ENCODE measurements at regions not wholly inside any gene's neighbourhood (a gene's known extent, or its start where the extent isn't known, plus 50 kb on each side); places are given as distances from the start of the nearest gene placed in this dataset.

DNA sequence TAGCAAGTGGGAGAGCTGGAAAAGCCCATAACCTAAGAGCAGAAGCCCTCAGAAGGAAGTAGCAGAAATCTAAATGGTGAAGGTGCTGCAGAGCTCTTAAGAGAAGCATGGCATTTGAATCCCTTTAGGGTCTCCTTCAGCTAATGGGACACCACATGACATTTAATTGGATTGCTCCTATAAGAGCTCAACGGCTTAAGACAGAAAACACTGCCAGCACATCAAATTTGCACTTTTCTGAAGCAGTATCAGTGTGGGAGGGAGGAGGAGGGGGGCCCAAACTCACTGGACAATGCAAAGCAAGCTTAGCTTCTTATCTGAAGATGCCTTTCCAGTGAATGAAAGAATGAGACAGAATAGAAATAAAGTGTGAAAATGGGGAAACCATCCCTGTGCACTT lies 287.9 kb upstream of the MTNR1B start:
- DNase-seq (ENCODE audit: extremely low spot score, insufficient read length, low read depth) (no peak), FAIRE-seq (no peak)

DNA sequence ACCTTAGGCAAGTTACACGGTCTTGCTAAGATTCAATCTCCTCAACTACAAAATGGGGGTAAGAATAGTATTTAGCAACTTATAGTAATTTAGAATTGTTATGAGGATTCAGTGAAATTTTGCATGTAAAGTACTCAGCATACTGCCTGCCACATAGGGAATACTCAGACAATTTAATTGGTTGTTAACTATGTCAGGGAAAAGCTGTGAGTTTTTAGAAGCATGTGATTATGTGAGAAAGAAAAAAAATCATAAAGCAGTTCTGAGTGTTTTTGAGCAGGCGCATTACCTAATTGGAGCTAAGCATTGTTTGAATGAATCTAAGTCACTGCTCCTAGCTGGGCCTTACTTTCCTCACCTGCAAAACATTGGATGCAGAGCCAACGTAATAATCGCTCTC lies 287.3 kb upstream of the MTNR1B start:
- FAIRE-seq, result no peak

DNA sequence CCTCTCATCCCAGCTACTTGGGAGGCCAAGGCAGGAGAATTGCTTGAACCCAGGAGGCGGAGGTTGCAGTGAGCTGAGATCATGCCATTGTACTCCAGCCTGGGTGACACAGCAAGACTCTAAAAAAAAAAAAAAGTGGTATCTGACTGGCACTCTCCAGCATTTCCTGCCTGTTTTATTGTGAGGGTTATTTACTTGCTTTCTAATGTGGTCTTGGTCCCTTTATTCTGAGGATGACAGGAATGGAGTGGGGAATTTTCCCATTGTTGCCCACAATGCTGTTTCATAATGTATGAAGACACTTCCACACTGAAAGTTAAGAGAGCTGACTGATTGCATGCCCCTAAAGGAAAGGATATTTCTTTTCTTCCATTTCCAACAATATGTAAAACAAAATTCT lies 286.5 kb upstream of the MTNR1B start:
- no peak for FAIRE-seq
- DNase-seq (ENCODE audit: extremely low spot score, insufficient read length, low read depth), result no peak

More for the DNA sequence above, 287.3 kb upstream of the MTNR1B start:
- no peak for DNase-seq (ENCODE audit: extremely low spot score, insufficient read length, low read depth)

DNA sequence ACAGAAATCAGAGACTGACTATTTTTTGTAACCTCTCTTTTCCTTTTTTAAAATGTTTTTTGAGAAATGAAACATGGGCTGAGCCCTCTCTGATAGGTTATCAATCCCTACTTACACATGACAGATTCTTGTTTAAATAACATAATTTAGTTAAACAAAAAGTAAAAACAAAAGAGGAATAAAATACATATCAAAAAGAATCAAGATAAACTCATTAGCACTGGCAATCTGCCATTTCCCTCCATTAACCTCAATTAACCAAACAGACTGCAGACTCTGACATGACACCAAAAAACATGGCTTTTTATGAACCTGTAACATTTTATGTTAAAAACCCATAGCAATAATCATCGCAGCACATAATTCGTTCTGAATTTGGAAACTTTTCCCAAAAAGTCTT lies 284.4 kb upstream of the MTNR1B start:
- DNase-seq (ENCODE audit: extremely low spot score, insufficient read length, low read depth) (no peak), FAIRE-seq (no peak)

DNA sequence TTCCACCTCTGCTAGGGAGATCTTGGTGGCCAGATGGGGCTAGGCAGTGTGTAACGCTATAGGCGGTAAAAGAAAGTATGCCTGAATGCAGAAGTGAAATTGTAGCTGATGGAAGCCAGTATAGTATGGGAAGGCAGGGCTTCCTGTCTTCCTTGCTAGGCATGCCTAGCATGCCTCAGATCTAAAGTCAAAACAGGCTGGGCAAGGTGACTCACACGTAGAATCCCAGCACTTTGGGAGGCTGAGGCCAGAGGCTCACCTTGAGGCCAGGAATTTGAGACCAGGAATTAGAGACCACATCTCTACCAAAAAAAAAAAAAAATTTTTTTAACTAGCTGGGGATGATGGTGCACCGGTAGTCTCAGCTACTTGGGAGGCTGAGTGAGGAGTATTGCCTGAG lies 281.7 kb upstream of the MTNR1B start:
- DNase-seq (ENCODE audit: extremely low spot score, insufficient read length, low read depth) (no peak), FAIRE-seq (no peak)

DNA sequence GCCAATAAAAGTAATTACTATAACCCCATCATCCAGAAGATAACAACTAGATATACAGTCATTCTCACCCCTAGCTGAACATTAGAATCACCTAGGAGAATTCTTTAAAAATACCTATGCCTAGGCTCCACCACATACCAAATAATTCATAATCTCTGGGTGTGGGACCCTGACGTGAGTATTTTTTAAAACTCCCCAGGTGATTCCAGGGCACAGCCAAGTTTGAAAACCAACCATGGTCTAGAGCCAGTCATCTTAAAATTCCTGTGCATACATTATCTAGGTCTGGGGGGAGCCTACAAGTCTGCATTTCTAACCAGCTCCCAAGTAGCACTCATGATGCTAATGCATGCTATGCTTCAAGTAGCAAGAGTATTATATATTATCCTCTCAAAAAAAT lies 281.0 kb upstream of the MTNR1B start:
- no peak for FAIRE-seq
- DNase-seq (ENCODE audit: extremely low spot score, insufficient read length, low read depth), result no peak

DNA sequence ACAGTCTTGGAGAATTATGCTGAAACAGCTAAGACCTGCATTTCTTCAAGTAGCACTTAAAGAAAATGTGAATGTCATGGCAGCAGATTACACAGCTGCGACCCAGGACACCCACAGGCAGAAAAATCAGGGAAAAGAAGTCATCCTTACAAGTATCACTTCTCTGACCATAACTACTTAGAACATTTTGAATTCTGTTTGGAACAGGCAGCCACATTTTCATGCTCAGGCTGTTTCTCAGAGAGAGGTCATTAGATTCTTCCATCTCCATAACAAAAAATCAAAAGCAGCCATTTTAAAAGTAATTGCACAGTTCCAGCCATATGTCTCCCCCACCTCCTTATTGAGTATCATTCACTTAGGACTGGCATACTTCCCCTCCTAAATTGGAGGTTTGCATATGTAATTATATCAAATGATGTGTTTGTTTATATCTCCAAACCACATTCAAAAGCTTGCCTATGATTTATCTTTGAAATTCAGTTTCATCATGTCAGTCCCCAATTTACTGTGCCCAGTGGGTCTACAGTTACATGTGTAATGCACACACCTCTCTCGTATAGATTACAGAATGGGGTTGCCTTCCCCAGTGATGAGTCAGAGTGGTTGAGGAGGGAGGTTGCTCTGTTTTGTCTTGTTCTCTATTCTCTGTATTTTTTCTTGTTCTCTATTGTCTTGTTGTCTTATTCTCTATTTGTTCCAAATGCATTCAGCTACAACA lies 276.5 kb upstream of the MTNR1B start:
- FAIRE-seq (no peak), DNase-seq (ENCODE audit: extremely low spot score, insufficient read length, low read depth) (no peak)

DNA sequence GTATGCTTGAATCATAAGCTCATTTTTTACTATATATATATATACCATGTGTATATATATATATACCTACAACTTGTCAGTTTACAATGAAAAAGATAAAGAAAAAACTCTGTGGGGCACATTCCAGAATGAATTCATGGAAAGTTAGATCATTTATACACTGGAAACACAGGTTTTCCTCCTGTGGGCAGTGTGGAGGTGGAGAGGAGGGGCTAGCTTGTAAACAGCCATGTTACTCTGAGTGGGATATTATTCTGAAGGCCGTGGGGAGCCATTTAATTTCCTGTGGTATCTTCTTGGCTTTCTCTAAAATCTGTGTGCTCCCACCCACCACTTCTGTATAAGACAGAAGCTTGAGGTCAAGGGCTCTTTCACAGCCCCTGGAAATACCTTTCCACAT lies 273.4 kb upstream of the MTNR1B start:
- no peak for DNase-seq (ENCODE audit: extremely low spot score, insufficient read length, low read depth)

DNA sequence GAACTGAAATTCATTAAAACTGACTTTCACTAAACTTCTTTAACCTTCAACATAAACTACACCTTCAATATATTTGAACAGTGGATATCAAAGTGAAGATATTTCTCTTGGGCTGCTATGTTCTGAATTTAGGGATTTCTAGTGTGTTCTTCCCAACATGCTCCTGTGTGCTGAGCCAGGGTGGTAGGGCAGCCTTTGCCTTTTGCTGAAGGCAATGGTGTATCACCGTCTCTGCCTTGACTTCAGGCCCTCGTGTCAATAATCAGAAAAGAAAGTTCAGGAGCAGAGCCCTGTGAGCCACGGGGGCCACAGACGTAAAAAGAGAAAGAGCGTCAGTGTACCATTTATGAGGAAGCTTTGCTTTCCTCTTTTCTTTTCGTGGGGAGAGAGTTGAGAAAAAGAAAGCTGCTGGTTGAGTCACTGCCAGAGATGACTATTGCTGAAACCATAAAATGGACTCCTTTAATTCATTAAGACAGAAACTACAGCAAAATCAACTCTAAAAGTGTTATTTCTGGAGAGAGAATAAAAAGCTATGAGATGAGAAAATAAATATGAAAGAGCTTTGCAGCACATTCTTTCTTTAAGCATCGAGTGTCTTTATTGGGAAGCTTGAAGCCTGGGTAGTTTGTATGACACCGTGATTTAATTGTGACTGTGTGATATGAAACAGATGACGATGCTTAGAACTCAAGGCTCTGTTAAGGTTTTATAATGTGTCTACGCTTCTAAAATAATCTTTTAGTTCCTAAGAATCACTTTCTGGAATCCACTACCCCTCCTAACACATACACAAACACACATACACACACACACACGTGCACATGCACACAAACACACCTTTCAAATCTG lies 271.8 kb upstream of the MTNR1B start:
- no peak for FAIRE-seq
- no peak for DNase-seq (ENCODE audit: extremely low spot score, insufficient read length, low read depth)

More for the DNA sequence above, 273.4 kb upstream of the MTNR1B start:
- FAIRE-seq, result no peak

DNA sequence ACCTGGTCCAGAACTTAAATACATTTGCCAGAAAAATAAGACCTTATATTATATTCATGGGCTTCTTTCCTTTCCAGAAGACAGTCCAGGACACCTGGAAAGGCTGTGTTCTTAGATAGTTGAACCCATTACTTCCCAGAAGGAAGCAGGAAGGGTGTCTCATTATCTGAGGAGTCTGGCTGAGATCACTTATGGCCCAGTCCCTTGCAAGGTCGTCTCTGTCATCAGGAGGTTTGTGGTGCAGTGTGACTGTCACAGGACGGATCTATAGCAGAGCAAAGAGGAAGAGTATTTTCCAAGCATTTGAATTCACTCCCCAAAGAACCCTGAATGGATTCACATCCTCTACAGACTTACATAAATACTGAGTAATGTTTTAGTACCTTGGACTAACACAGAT lies 270.7 kb upstream of the MTNR1B start:
- no peak for DNase-seq (ENCODE audit: extremely low spot score, insufficient read length, low read depth)
- FAIRE-seq, result no peak

DNA sequence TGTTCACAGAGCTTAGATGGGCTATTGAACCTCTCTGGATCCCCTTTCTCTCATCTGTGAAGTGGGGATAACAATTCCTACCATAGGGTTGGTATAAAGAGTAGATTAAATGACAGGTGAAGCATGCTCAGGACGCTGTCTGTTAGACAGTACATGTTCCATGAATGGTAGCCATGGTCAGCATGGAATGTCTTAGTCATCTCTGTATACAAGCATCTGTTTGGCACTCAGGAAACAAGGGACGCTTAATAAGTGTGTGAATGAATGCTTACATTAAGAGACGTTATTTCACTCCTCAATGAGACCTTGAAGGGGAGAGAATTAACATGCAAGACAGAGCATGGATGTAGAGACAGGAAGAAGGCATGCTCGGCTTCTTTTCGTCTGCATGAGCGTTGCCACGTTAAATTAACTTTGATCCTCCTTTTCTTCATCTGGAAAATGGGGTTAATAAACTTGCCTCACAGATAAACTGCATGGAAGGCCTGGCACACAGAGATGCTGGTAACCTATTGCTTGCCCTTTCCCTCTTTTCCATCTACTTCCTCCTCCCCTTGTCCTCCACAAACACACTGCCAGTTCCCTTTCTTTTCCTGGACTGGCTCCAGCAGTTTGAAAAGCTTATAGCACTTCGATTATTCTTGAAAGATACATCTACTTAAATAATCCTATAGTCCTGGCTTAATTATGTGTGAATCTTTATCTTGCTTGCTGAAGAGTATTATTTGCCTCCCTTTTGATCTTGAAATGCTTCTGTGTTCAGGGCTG lies 267.2 kb upstream of the MTNR1B start:
- DNase-seq (ENCODE audit: extremely low spot score, insufficient read length, low read depth) (no peak), FAIRE-seq (no peak)

DNA sequence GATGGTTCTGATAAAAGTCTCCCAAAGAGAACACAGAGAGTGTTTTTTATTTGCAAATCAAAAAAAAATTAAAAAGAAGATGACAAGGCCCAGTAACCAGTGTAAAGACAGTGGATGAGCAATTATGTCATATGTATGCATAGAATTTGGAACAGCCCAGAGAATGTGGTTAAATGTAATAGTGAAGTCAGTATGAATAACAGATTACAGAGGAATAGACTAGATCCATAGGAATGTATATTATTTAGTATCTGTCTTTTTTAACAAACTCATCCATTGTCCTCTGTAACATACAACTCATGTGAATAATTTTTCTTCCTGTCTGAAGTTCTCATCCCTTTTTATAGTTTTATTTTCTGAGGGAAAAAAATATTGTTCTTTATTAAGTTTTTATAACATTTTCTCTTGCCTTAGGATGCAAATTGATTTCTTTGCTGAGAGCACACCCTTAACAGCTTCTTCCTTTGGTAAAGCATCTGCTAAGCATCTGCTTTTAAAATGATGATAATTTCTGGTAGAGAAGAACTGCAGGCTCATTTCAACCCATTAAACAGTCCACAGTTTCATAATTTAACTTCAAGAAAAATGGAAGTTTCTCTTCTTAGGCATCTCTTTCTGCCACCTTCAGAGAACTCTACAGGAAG lies 266.5 kb upstream of the MTNR1B start:
- FAIRE-seq (no peak), DNase-seq (ENCODE audit: extremely low spot score, insufficient read length, low read depth) (no peak)

DNA sequence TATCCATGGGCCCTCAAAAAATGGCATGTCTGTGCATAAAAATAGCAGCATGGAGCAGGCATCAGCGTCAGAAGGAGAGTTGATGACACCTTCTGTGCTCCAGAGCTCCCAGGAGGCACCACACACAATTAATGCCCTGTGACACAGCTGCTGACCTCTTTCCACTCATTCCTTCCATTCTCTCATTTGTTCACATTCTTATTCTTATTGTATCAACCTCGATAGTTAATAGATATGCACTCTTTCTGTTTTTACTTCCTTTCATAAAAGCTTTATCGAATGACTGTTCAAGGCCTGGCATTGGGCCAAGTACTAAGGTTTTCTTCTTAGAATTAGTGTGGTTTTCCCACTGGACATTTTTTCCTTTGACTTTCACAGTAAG lies 266.0 kb upstream of the MTNR1B start:
- FAIRE-seq (no peak), DNase-seq (ENCODE audit: extremely low spot score, insufficient read length, low read depth) (no peak)

DNA sequence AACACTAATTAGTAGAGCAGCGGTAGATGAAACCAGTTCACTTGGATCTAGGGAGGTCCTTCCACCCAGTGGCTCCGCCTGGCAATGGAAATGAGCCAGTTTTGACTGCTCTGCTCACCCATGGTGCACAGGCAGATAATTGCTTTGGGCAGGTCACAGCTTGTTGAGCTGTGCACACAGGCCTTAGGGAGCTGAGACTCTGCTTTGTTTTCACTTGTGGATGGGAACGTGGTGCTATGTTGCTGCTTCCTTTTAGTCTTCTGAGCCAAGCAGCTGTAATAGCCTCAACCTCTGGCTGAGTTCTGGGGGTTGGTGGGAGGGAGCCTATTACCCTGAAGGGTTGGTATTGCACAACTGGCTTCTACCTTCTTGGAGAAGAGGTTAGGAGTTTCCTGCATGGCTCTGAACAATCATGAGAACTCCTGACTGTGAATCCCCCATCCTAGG lies 262.3 kb upstream of the MTNR1B start:
- no peak for FAIRE-seq
- no peak for DNase-seq (ENCODE audit: extremely low spot score, insufficient read length, low read depth)

DNA sequence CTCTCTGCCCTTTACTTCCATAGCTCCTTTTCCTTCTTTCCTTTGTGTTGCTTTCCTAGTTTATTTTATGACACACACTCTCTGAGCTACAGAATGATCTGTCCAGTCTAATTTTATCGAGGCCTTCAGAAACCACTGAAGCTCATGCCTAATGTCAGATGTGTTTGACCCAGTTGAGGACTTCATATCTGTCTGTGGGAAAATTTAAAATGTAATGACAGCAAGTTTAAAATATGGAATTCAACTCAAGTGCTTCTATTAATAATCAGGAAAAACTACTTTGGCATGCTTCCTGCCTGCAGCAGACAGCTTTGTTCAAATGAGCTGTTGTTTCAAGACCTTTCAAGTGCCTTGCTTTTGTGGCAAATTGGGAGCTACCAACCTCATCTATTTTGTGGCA lies 261.8 kb upstream of the MTNR1B start:
- no peak for FAIRE-seq
- DNase-seq (ENCODE audit: extremely low spot score, insufficient read length, low read depth), result no peak

DNA sequence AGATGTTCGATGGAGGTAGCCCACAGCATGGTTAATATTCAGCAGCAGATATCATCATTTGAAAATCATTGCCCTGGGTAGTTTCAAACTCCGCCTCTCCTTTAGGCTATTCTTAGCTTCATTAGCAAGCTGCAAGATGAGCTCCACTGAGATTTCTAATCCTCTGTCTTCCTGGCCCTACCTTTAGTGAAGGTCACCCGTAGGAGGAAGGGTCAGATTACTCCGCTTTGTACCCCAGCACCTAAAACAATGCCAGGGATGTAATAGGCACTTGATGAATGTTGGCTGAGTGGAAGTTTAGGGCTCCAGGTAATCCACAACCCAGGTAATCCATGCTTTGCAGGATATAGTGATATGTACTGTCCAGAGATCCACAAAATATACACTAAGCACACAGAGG lies 260.1 kb upstream of the MTNR1B start:
- DNase-seq (ENCODE audit: extremely low spot score, insufficient read length, low read depth) (no peak), FAIRE-seq (no peak)

DNA sequence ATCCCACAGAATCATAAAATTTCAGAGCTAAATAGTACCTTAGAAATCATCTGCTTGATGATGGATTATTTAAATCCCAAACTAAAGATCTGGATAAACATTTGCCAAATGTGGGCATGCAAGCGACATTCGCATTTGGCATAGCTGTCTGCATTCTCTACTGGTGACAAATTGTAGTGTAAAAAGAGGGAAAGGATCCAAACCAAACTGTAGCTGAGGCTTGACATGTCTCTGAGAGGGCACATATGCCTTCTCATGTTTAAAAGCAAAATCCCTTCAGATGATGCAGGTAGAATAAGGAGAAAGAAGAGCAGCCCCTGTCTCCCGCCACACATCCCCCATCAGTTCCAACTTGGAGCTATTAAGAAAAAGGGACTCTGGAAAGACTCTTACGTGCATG lies 257.5 kb upstream of the MTNR1B start:
- FAIRE-seq (no peak), DNase-seq (ENCODE audit: extremely low spot score, insufficient read length, low read depth) (no peak)

DNA sequence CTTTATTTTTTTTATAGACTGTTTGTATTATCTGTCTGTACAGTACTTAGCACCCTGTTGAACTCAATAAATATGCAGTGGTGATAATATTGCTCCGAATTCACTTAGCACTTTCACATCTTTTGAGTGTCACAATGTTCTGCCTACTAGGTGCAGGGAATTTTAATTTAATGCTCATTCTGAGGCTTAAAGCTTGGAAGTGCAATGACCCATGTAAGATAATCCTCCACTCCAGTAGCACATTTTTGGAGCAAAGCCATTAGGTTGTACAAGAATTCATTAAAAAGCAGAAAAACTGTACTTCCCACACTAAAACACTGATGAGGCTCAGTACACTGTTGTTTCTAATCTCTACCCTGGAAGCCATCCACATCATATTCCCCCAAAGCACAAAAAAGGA lies 255.3 kb upstream of the MTNR1B start:
- DNase-seq (ENCODE audit: extremely low spot score, insufficient read length, low read depth) (no peak), FAIRE-seq (no peak)

DNA sequence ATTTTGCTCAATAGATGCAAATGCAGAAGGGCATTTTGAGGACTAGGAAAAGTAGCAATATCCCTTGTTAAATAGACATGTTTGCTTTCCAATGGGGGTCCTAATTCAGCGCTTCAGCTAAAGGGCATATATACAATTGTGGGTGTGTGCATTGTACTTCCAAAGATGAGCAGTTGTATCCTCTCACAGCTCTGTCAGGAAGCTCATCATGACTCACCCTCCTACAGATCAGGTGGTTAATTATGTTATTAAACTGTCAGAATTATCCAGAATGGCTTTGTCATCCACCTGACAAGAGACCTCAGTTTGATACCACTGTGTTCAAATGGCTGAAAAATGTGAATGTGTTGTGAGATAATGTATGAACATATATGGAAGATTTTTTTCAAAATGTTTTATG lies 252.2 kb upstream of the MTNR1B start:
- no peak for DNase-seq (ENCODE audit: extremely low spot score, insufficient read length, low read depth)
- FAIRE-seq, result no peak

DNA sequence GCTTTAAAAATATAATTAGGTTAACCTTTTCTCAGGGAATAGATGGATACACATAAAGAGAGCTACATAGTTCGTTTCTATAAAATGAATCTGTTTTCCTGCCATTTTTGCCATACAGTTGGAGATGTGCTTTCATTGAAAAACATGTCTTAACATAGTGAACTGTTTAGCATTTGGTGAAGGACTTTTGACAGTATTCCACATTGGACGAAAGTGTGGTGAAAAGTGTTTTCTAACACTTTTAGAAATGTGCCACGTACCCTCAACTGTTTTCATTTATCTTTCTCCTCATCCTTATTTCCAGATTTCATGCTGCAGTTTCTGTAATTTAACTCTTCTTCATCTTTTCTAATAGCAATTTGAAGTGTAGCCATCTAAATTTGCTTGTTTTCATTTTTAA lies 249.1 kb upstream of the MTNR1B start:
- no peak for DNase-seq (ENCODE audit: extremely low spot score, insufficient read length, low read depth)
- no peak for FAIRE-seq
